Fibroblast of lung (primary cell): ENCODE measurements at regions not wholly inside any gene's neighbourhood (a gene's known extent, or its start where the extent isn't known, plus 50 kb on each side); places are given as distances from the start of the nearest gene placed in this dataset.

Source experiments
- DNase-seq, 2 donors: peaks; one replicate each; pipeline versions ENCODE4 v3.0.0 to v3.0.0-alpha.2; 2010; ENCODE audit warnings: low read depth in 2 of 2
- H2AFZ ChIP-seq: 2 replicates; pipeline ENCODE4 v1.5.1; 2012; ENCODE audit warnings: low read length, control low read depth, inconsistent platforms
- H3K27ac ChIP-seq: 2 replicates; pipeline ENCODE4 v1.5.1; 2011; ENCODE audit warnings: low read length, control low read depth; ENCODE audit not compliant: insufficient read depth
- H3K27me3 ChIP-seq: 2 replicates; pipeline ENCODE4 v1.5.1; 2011; ENCODE audit warnings: mild to moderate bottlenecking, low read length; ENCODE audit not compliant: control insufficient read depth, insufficient read depth
- H3K36me3 ChIP-seq: 2 replicates; pipeline ENCODE4 v1.5.1; 2011; ENCODE audit warnings: low read length; ENCODE audit not compliant: control insufficient read depth, insufficient read depth
- H3K4me1 ChIP-seq: 2 replicates; pipeline ENCODE4 v1.5.1; 2011; ENCODE audit warnings: low read length; ENCODE audit not compliant: control insufficient read depth, insufficient read depth; ENCODE audit errors: extremely low read depth
- H3K4me2 ChIP-seq: 2 replicates; pipeline ENCODE4 v1.5.1; 2011; ENCODE audit warnings: low read length, control low read depth; ENCODE audit not compliant: insufficient read depth; ENCODE audit errors: extremely low read depth
- H3K4me3 ChIP-seq, 4 experiments: fragments of 200-600 bp in 1 of 4; sonication (generic) in 1 of 4; replicated peaks in 1 of 4; 2 replicates each; pipeline ENCODE4 v1.5.1; 2011 to 2016; ENCODE audit warnings: low read length in 4 of 4, low read depth in 3 of 4, mild to moderate bottlenecking in 3 of 4, control low read depth in 2 of 4, inconsistent platforms in 1 of 4, mixed read lengths in 1 of 4; ENCODE audit not compliant: insufficient read depth in 1 of 4; ENCODE audit errors: control extremely low read depth in 1 of 4
- H3K79me2 ChIP-seq: 2 replicates; pipeline ENCODE4 v1.5.1; 2012; ENCODE audit warnings: mild to moderate bottlenecking, low read length, inconsistent platforms; ENCODE audit not compliant: control insufficient read depth, insufficient read depth
- H3K9ac ChIP-seq: 2 replicates; pipeline ENCODE4 v1.5.1; 2011; ENCODE audit warnings: mild to moderate bottlenecking, low read length, control low read depth; ENCODE audit not compliant: insufficient read depth
- H3K9me3 ChIP-seq: 2 replicates; pipeline ENCODE4 v1.5.1; 2012; ENCODE audit warnings: low read depth, low read length; ENCODE audit not compliant: control insufficient read depth, insufficient read depth
- H4K20me1 ChIP-seq: 2 replicates; pipeline ENCODE4 v1.5.1; 2011; ENCODE audit warnings: low read length; ENCODE audit not compliant: control insufficient read depth, insufficient read depth; ENCODE audit errors: extremely low read depth
- EZH2 ChIP-seq: IDR thresholded peaks from 2 replicates; pipeline ENCODE4 v1.5.1; 2012; ENCODE audit warnings: low read length, control low read depth, mild to moderate bottlenecking; ENCODE audit errors: missing control alignments
- TF ChIP-seq, protein P1 (sequence below), 2 donors: IDR thresholded peaks in 1 of 2; conservative IDR thresholded peaks in 1 of 2; 1 replicate in 1 of 2; 2 replicates in 1 of 2; pipeline ENCODE4 v1.5.1; 2011 to 2012; ENCODE audit warnings: low read length in 2 of 2, control low read depth in 1 of 2, inconsistent platforms in 1 of 2, low read depth in 1 of 2, mild to moderate bottlenecking in 1 of 2

DNA sequence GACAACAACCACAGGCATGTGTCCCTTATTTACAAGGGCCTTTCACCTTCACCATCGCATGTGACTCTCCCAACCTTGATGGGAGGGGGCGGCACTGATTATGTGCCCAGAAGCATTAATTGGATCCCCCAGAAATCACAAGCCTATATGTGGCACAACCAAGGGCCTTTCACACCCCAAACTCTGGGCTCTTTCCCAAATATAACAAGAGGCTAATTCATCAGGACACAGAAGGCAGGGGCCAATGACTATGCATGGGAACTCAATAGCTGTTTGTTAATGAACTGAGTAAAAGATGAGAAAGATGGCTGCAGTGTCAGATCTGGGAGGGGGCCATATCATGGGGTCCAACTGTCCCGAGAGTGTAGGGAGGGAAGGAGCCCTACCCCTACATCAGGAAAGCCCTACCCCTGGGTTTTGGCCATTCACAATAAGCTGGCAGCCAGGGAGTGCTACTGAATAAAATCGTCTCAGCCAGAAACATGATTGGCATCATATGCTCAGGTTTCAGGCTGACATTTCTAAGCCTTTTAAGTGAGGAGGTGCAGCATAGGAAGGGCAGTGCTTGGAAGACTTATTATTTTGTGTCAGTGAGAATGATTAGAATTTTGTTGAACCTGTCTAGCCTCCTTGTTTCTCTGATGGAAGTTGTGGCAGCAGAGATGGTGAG is 814.4 kb upstream of the AMELY start:
- Histone ChIP-seq H3K79me2 (no peaks in the 10 kb centered on the region), H3K27me3 (no peaks in the 10 kb centered on the region), H4K20me1 (no peaks in the 10 kb centered on the region), H3K27ac (no peak overlapping the region), H3K4me2 (no peak overlapping the region), H3K9ac (no peak overlapping the region), H3K36me3 (no peaks in the 10 kb centered on the region), H3K4me1 (peaks cover 2% of the 10 kb centered on the region), H3K4me3 (no peak overlapping the region), H3K9me3 (no peaks in the 10 kb centered on the region), H2AFZ (no peak overlapping the region)
- no peak for DNase-seq
- TF ChIP-seq EZH2, result no peak
- TF ChIP-seq, protein P1, sequence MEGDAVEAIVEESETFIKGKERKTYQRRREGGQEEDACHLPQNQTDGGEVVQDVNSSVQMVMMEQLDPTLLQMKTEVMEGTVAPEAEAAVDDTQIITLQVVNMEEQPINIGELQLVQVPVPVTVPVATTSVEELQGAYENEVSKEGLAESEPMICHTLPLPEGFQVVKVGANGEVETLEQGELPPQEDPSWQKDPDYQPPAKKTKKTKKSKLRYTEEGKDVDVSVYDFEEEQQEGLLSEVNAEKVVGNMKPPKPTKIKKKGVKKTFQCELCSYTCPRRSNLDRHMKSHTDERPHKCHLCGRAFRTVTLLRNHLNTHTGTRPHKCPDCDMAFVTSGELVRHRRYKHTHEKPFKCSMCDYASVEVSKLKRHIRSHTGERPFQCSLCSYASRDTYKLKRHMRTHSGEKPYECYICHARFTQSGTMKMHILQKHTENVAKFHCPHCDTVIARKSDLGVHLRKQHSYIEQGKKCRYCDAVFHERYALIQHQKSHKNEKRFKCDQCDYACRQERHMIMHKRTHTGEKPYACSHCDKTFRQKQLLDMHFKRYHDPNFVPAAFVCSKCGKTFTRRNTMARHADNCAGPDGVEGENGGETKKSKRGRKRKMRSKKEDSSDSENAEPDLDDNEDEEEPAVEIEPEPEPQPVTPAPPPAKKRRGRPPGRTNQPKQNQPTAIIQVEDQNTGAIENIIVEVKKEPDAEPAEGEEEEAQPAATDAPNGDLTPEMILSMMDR (conservative IDR thresholded peaks at IDR 0.05 in 1 of 2, IDR thresholded peaks at IDR 0.05 in 1 of 2; ENCODE audit: low read depth in 1 of 2, low read length in 2 of 2), result no peak

DNA sequence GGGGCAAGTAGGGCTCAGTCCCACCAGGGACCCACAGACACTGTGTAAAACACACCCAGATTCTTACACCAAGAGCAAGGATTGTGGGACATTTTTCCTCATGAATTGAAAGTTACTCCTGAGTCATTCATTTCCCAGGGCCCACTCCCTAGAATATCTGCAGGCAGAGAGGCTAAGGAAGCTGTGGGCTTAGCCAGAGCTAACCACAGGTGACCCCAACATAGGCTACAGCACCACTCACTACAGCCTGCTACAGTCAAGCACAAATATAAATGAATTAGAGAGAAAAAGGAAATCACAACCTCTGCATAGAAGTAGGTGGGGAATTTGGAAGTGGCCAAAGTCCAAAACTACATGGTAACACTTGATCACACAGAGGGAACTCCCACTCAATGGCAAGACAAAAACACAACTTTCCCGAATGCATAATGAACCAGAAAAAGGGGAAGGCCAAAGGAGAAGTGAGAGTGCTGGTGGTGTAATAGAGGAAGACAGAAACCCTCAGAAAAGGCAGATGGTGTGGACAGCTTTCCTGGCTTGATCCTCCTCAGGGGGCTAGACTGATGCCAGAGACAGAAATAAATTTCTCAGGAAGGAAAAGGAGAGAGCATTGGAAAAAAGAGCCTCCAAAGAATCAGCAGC is 812.6 kb upstream of the AMELY start:
- Histone ChIP-seq H4K20me1 (no peaks in the 10 kb centered on the region), H3K9ac (no peak overlapping the region), H3K79me2 (no peaks in the 10 kb centered on the region), H3K27ac (no peak overlapping the region), H3K36me3 (no peaks in the 10 kb centered on the region), H3K9me3 (no peaks in the 10 kb centered on the region), H3K27me3 (no peaks in the 10 kb centered on the region), H3K4me1 (no peaks in the 10 kb centered on the region), H3K4me2 (no peak overlapping the region), H2AFZ (no peak overlapping the region), H3K4me3 (no peak overlapping the region)
- no peak for DNase-seq
- TF ChIP-seq EZH2, result no peak
- TF ChIP-seq, protein P1 (conservative IDR thresholded peaks at IDR 0.05 in 1 of 2, IDR thresholded peaks at IDR 0.05 in 1 of 2; ENCODE audit: low read depth in 1 of 2, low read length in 2 of 2), result no peak

DNA sequence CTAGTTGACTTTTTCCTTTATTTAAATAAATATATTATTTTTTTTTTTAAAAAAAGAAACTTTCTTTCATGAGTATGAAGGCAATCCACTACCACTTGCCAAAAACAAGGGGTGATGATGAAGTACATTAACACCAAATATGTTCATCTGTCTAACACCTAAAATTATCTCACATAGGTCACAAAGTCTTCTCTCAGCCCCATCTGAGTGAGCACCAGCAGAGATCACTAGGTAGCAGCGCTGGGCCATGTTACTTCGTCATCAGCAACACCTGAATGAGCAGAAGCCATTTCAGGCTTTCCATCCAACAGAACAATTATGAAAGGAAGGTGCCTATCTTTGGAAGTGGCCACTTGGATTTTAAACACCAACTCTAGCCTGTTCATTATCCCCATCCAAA is 811.6 kb upstream of the AMELY start:
- Histone ChIP-seq H3K36me3 (no peaks in the 10 kb centered on the region), H3K79me2 (no peaks in the 10 kb centered on the region), H3K4me2 (no peak overlapping the region), H2AFZ (no peak overlapping the region), H3K27ac (no peak overlapping the region), H3K9ac (no peak overlapping the region), H3K9me3 (no peaks in the 10 kb centered on the region), H3K4me3 (no peak overlapping the region), H3K4me1 (no peaks in the 10 kb centered on the region), H4K20me1 (no peaks in the 10 kb centered on the region), H3K27me3 (no peaks in the 10 kb centered on the region)
- TF ChIP-seq EZH2, result no peak
- TF ChIP-seq, protein P1 (conservative IDR thresholded peaks at IDR 0.05 in 1 of 2, IDR thresholded peaks at IDR 0.05 in 1 of 2; ENCODE audit: low read depth in 1 of 2, low read length in 2 of 2), result no peak
- DNase-seq, result no peak
